NT2/D1 (cell line): ENCODE measurements at regions not wholly inside any gene's neighbourhood (a gene's known extent, or its start where the extent isn't known, plus 50 kb on each side); places are given as distances from the start of the nearest gene placed in this dataset.

Experiments used
- DNase-seq: peaks from one replicate; pipeline ENCODE4 v3.0.0-alpha.2; 2011; ENCODE audit warnings: low read depth, low spot score
- H3K27me3 ChIP-seq: 2 replicates; pipeline ENCODE4 v1.6.0; 2011; ENCODE audit warnings: mild to moderate bottlenecking; ENCODE audit not compliant: insufficient read length, insufficient read depth
- H3K36me3 ChIP-seq: 2 replicates; pipeline ENCODE4 v1.6.1; 2011; ENCODE audit warnings: mild to moderate bottlenecking, low read length, mixed read lengths; ENCODE audit not compliant: insufficient read depth, insufficient read length
- H3K4me1 ChIP-seq: 2 replicates; pipeline ENCODE4 v1.5.1; 2011; ENCODE audit not compliant: insufficient read depth, insufficient read length
- H3K4me3 ChIP-seq: 2 replicates; pipeline ENCODE4 v1.5.1; 2011; ENCODE audit warnings: low read depth; ENCODE audit not compliant: insufficient read length
- H3K9ac ChIP-seq: 2 replicates; pipeline ENCODE4 v1.6.0; 2011; ENCODE audit warnings: low read depth; ENCODE audit not compliant: insufficient read length
- H3K9me3 ChIP-seq: 2 replicates; pipeline ENCODE4 v1.5.1; 2011; ENCODE audit warnings: mild to moderate bottlenecking, low read length; ENCODE audit not compliant: insufficient read depth
- SUZ12 ChIP-seq: IDR thresholded peaks from 2 replicates; pipeline ENCODE4 v1.6.1; 2011; ENCODE audit not compliant: insufficient read length, insufficient read depth; ENCODE audit errors: extremely low read depth
- YY1 ChIP-seq: IDR thresholded peaks from 2 replicates; pipeline ENCODE4 v1.6.1; 2011; ENCODE audit not compliant: insufficient read length, insufficient read depth
- ZNF274 ChIP-seq: IDR thresholded peaks from 2 replicates; pipeline ENCODE4 v1.6.1; 2011; ENCODE audit warnings: mild to moderate bottlenecking, low read depth, low read length

- no peaks in the 10 kb centered on the region for H3K4me1 ChIP-seq
- H3K4me3 ChIP-seq = no peak overlapping the region
- no peak overlapping the region for H3K9ac ChIP-seq
- H3K36me3 ChIP-seq = no peaks in the 10 kb centered on the region
- TF ChIP-seq ZNF274 = no peak
- TF ChIP-seq SUZ12 = no peak
- no peaks in the 10 kb centered on the region for H3K9me3 ChIP-seq
- DNase-seq = no peak
- no peaks in the 10 kb centered on the region for H3K27me3 ChIP-seq
Observed at GRCh38 chr5:113808956-113809355, 295.5 kb downstream of the YTHDC2 start.

- DNase-seq = no peak
- H3K9ac ChIP-seq = no peak overlapping the region
- H3K9me3 ChIP-seq = no peaks in the 10 kb centered on the region
- no peaks in the 10 kb centered on the region for H3K4me1 ChIP-seq
- H3K36me3 ChIP-seq = no peaks in the 10 kb centered on the region
- no peak overlapping the region for H3K4me3 ChIP-seq
- H3K27me3 ChIP-seq = no peaks in the 10 kb centered on the region
- TF ChIP-seq ZNF274 (no peak), SUZ12 (no peak), YY1 (no peak)
Observed at GRCh38 chr5:113809626-113810025, 296.1 kb downstream of the YTHDC2 start.

GRCh38 chr5:113813466-113813865 lies 300.0 kb downstream of the YTHDC2 start:
- DNase-seq = no peak
- Histone ChIP-seq H3K9me3 (no peaks in the 10 kb centered on the region), H3K36me3 (no peaks in the 10 kb centered on the region), H3K4me1 (no peaks in the 10 kb centered on the region), H3K27me3 (no peaks in the 10 kb centered on the region), H3K9ac (no peak overlapping the region), H3K4me3 (no peak overlapping the region)
- no peak for TF ChIP-seq ZNF274
- TF ChIP-seq SUZ12 = no peak
- no peak for TF ChIP-seq YY1

DNA sequence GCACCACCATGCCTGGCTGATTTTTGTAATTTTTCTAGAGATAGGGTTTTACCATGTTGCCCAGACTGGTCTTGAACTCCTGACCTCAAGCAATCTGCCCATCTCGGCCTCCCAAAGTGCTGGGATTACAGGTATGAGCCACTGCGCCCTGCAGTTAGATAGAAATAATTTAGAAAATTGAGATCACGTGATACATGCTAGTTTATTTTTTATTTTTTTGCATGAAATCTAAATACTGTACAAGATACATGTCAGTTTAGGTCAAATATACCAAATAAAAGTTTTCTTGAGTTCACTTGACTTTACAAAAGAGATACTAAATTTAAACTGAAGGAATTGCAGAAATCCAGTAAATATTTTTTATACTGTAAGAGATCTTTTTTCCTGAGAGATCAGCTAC lies 304.2 kb downstream of the YTHDC2 start:
- Histone ChIP-seq H3K9me3 (no peaks in the 10 kb centered on the region), H3K4me3 (no peak overlapping the region), H3K4me1 (no peaks in the 10 kb centered on the region), H3K27me3 (no peaks in the 10 kb centered on the region), H3K9ac (no peak overlapping the region), H3K36me3 (no peaks in the 10 kb centered on the region)
- DNase-seq = no peak
- TF ChIP-seq SUZ12 (no peak), YY1 (no peak), ZNF274 (no peak)

GRCh38 chr5:113823696-113824095 lies 310.2 kb downstream of the YTHDC2 start:
- no peaks in the 10 kb centered on the region for H3K9me3 ChIP-seq
- no peaks in the 10 kb centered on the region for H3K36me3 ChIP-seq
- no peak overlapping the region for H3K4me3 ChIP-seq
- DNase-seq = no peak
- no peaks in the 10 kb centered on the region for H3K4me1 ChIP-seq
- no peak overlapping the region for H3K9ac ChIP-seq
- TF ChIP-seq ZNF274 = no peak
- TF ChIP-seq SUZ12 = no peak
- no peaks in the 10 kb centered on the region for H3K27me3 ChIP-seq

GRCh38 chr5:113824307-113824706 lies 310.8 kb downstream of the YTHDC2 start:
- no peaks in the 10 kb centered on the region for H3K27me3 ChIP-seq
- no peak for TF ChIP-seq ZNF274
- TF ChIP-seq SUZ12 = no peak
- TF ChIP-seq YY1 = no peak
- no peaks in the 10 kb centered on the region for H3K9me3 ChIP-seq
- no peaks in the 10 kb centered on the region for H3K36me3 ChIP-seq
- no peak overlapping the region for H3K4me3 ChIP-seq
- H3K4me1 ChIP-seq = no peaks in the 10 kb centered on the region
- DNase-seq = no peak
- H3K9ac ChIP-seq = no peak overlapping the region

DNA sequence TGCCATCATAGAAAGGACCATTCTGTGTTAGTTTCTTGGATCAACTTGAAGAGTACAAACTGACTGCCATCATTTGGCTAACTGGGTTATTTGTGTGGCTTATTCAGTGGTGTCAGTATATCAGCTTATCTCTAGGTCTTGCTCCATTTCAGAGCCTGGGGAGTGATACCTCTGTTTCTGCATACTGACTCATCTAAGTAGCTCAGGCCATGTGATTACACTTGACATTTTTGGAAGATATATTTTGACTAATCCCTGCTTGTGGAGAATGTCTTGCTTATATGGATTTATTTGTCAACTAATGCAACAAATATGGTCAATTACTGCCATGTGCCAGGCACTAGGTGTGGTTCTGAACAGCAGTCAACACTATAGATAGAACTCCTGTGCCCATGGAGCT lies 311.7 kb downstream of the YTHDC2 start:
- Histone ChIP-seq H3K9ac (no peak overlapping the region), H3K36me3 (no peaks in the 10 kb centered on the region), H3K27me3 (no peaks in the 10 kb centered on the region), H3K4me3 (no peak overlapping the region), H3K4me1 (no peaks in the 10 kb centered on the region), H3K9me3 (no peaks in the 10 kb centered on the region)
- TF ChIP-seq ZNF274 (no peak), YY1 (no peak), SUZ12 (no peak)
- DNase-seq = no peak

GRCh38 chr5:113846941-113847340 lies 333.4 kb downstream of the YTHDC2 start:
- no peak for TF ChIP-seq ZNF274
- TF ChIP-seq YY1 = no peak
- TF ChIP-seq SUZ12 = no peak
- Histone ChIP-seq H3K36me3 (no peaks in the 10 kb centered on the region), H3K4me1 (no peaks in the 10 kb centered on the region), H3K27me3 (no peaks in the 10 kb centered on the region), H3K9ac (no peak overlapping the region), H3K9me3 (no peaks in the 10 kb centered on the region), H3K4me3 (no peak overlapping the region)
- DNase-seq = no peak
